ENCODE measurements at regions not wholly inside any gene's neighbourhood (a gene's known extent, or its start where the extent isn't known, plus 50 kb on each side); places are given as distances from the start of the nearest gene placed in this dataset.

GRCh38 chr7:119408596-119408995, 864.4 kb upstream of the KCND2 start:
- DNase-seq (ENCODE audit: low read depth, low spot score), result no peak

GRCh38 chr7:119413314-119413805, 859.6 kb upstream of the KCND2 start:
- DNase-seq (ENCODE audit: low read depth, low spot score), result no peak

- no peak for DNase-seq (ENCODE audit: low read depth, low spot score)
Measured at GRCh38 chr7:119415682-119416081, 857.3 kb upstream of the KCND2 start.

- no peak for DNase-seq (ENCODE audit: low read depth, low spot score)
Measured at GRCh38 chr7:119421657-119422056, 851.3 kb upstream of the KCND2 start.

GRCh38 chr7:119436882-119437281, 836.1 kb upstream of the KCND2 start:
- no peak for DNase-seq (ENCODE audit: low read depth, low spot score)

GRCh38 chr7:119438315-119438714, 834.7 kb upstream of the KCND2 start:
- DNase-seq (ENCODE audit: low read depth, low spot score), result no peak

- DNase-seq (ENCODE audit: low read depth, low spot score), result no peak
Measured at GRCh38 chr7:119439192-119439591, 833.8 kb upstream of the KCND2 start.

- no peak for DNase-seq (ENCODE audit: low read depth, low spot score)
Measured at GRCh38 chr7:119452401-119452800, 820.6 kb upstream of the KCND2 start.

GRCh38 chr7:119465798-119466305, 807.1 kb upstream of the KCND2 start:
- no peak for DNase-seq (ENCODE audit: low read depth, low spot score)

GRCh38 chr7:119472408-119473038, 800.5 kb upstream of the KCND2 start:
- DNase-seq (ENCODE audit: low read depth, low spot score), result no peak

GRCh38 chr7:119482209-119482608, 790.8 kb upstream of the KCND2 start:
- DNase-seq (ENCODE audit: low read depth, low spot score), result no peak

GRCh38 chr7:119482671-119483070, 790.3 kb upstream of the KCND2 start:
- DNase-seq (ENCODE audit: low read depth, low spot score), result no peak

GRCh38 chr7:119483364-119483763, 789.6 kb upstream of the KCND2 start:
- no peak for DNase-seq (ENCODE audit: low read depth, low spot score)

GRCh38 chr7:119514326-119514725, 758.6 kb upstream of the KCND2 start:
- no peak for DNase-seq (ENCODE audit: low read depth, low spot score)

GRCh38 chr7:119515214-119515613, 757.8 kb upstream of the KCND2 start:
- no peak for DNase-seq (ENCODE audit: low read depth, low spot score)

- DNase-seq (ENCODE audit: low read depth, low spot score), result no peak
Measured at GRCh38 chr7:119515962-119516361, 757.0 kb upstream of the KCND2 start.

- no peak for DNase-seq (ENCODE audit: low read depth, low spot score)
Measured at GRCh38 chr7:119522263-119522662, 750.7 kb upstream of the KCND2 start.

- no peak for DNase-seq (ENCODE audit: low read depth, low spot score)
Measured at GRCh38 chr7:119522698-119523097, 750.3 kb upstream of the KCND2 start.

GRCh38 chr7:119545118-119545517, 727.9 kb upstream of the KCND2 start:
- no peak for DNase-seq (ENCODE audit: low read depth, low spot score)

GRCh38 chr7:119555788-119556187, 717.2 kb upstream of the KCND2 start:
- DNase-seq (ENCODE audit: low read depth, low spot score), result no peak

- no peak for DNase-seq (ENCODE audit: low read depth, low spot score)
Measured at GRCh38 chr7:119556436-119556835, 716.5 kb upstream of the KCND2 start.

GRCh38 chr7:119561751-119562150, 711.2 kb upstream of the KCND2 start:
- DNase-seq (ENCODE audit: low read depth, low spot score), result no peak

GRCh38 chr7:119562839-119563238, 710.1 kb upstream of the KCND2 start:
- DNase-seq (ENCODE audit: low read depth, low spot score), result no peak

GRCh38 chr7:119571666-119572065, 701.3 kb upstream of the KCND2 start:
- no peak for DNase-seq (ENCODE audit: low read depth, low spot score)
